Liver (tissue), 3 donors: ENCODE measurements at regions not wholly inside any gene's neighbourhood (a gene's known extent, or its start where the extent isn't known, plus 50 kb on each side); places are given as distances from the start of the nearest gene placed in this dataset.

Experiments used
- EGR1 ChIP-seq, 2 donors: IDR thresholded peaks; 2 replicates each; pipeline ENCODE4 v1.6.1; 2016 to 2018; ENCODE audit warnings: antibody characterized with exemption in 2 of 2, low read depth in 2 of 2
- SP1 ChIP-seq: IDR thresholded peaks from 2 replicates; pipeline ENCODE4 v1.6.1; 2018; ENCODE audit warnings: antibody characterized with exemption, mild to moderate bottlenecking
- TF ChIP-seq, protein P1 (sequence below): fragments of 150-350 bp; IDR thresholded peaks from 2 replicates; pipeline ENCODE4 v1.5.1; 2017; ENCODE audit warnings: improper control_type of control experiment, low read depth, low read length; ENCODE audit not compliant: missing input control
- donor health status: healthy.
- donor health status: healthy.

DNA sequence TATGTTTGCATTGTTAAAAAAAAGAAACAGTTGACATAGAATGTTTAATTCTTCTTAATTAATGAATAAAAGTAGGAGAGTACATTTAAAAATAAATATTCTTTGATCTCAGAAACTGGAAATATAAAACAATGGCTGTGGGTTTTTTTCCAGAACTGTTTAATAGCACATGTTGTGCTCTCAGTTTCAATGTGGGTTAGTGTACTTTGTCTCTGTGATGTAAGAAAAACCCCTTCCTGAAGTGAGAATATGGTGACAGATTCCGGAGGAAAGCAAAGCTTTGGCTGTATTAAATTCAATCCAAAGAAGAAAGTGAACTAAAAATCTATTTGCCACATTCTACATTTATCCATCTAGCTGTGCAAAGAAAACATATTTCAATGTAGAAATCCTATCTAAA, 261.9 kb upstream of the ADGRL3 start:
- TF ChIP-seq EGR1 (IDR thresholded peaks at IDR 0.05; ENCODE audit: low read depth in 2 of 2) (no peak), SP1 (no peak)
- TF ChIP-seq, protein P1, sequence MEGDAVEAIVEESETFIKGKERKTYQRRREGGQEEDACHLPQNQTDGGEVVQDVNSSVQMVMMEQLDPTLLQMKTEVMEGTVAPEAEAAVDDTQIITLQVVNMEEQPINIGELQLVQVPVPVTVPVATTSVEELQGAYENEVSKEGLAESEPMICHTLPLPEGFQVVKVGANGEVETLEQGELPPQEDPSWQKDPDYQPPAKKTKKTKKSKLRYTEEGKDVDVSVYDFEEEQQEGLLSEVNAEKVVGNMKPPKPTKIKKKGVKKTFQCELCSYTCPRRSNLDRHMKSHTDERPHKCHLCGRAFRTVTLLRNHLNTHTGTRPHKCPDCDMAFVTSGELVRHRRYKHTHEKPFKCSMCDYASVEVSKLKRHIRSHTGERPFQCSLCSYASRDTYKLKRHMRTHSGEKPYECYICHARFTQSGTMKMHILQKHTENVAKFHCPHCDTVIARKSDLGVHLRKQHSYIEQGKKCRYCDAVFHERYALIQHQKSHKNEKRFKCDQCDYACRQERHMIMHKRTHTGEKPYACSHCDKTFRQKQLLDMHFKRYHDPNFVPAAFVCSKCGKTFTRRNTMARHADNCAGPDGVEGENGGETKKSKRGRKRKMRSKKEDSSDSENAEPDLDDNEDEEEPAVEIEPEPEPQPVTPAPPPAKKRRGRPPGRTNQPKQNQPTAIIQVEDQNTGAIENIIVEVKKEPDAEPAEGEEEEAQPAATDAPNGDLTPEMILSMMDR, result no peak
